Erythroblast (primary cell): ENCODE measurements at regions not wholly inside any gene's neighbourhood (a gene's known extent, or its start where the extent isn't known, plus 50 kb on each side); places are given as distances from the start of the nearest gene placed in this dataset.

ENCODE experiments used
- GATA1 ChIP-seq: IDR thresholded peaks from 2 replicates; pipeline ENCODE4 v1.6.1; 2011; ENCODE audit warnings: low read depth, mild to moderate bottlenecking, control low read depth, low read length, moderate library complexity
- POLR2A ChIP-seq: IDR thresholded peaks from 2 replicates; pipeline ENCODE4 v1.6.1; 2011; ENCODE audit warnings: mild to moderate bottlenecking, low read length

DNA sequence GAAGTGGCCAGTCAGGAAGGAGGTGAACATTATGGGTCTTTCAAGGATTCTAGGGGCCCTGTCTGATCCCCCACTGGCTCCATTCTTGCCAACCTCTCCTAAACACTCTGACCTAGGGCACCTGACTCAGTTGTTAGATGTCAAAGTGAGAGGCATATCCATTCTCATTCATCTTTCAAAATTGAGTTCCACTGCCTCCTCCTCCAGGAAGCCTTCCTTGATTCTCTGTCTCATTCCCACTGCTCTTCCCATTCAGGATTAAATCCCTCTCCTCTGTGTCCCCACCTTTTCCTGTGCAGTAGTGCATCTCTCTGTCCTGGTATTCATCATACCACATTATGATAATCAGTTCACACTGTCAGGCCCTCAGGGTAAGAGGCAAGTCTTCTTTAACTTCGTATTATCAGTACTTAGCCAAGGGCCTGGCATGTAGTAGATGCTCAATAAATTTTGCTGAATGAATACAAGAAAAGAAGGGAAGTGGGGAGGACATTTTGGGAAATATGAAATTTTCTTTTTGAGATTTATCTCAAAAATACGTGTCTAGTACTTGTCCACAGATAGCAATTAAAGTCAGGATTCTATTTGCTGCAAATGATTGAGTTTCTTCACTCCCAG lies 61.8 kb upstream of the ITPKB start:
- TF ChIP-seq POLR2A (no peak), GATA1 (no peak)
